Skeletal muscle tissue (tissue), 3 donors: ENCODE measurements at regions not wholly inside any gene's neighbourhood (a gene's known extent, or its start where the extent isn't known, plus 50 kb on each side); places are given as distances from the start of the nearest gene placed in this dataset.

ENCODE experiments used
- H3K27ac ChIP-seq: one replicate; pipeline ENCODE4 v1.7.0; 2013; ENCODE audit warnings: mild to moderate bottlenecking, low read depth, low read length, inconsistent platforms
- H3K27me3 ChIP-seq, 3 donors: one replicate each; pipeline ENCODE4 v1.7.0; 2013; ENCODE audit warnings: low read length in 3 of 3; ENCODE audit not compliant: control insufficient read depth in 3 of 3, insufficient read depth in 3 of 3
- H3K36me3 ChIP-seq, 3 donors: one replicate each; pipeline ENCODE4 v1.7.0; 2013; ENCODE audit warnings: low read length in 3 of 3; ENCODE audit not compliant: control insufficient read depth in 3 of 3, insufficient read depth in 3 of 3
- H3K4me1 ChIP-seq, 3 donors: one replicate each; pipeline ENCODE4 v1.7.0; 2013; ENCODE audit warnings: low read length in 3 of 3, mild to moderate bottlenecking in 3 of 3; ENCODE audit not compliant: control insufficient read depth in 3 of 3, insufficient read depth in 3 of 3
- H3K4me3 ChIP-seq, 3 donors: one replicate each; pipeline ENCODE4 v1.7.0; 2013; ENCODE audit warnings: low read length in 3 of 3
- H3K9ac ChIP-seq, 3 donors: one replicate each; pipeline ENCODE4 v1.7.0; 2013; ENCODE audit warnings: low read length in 3 of 3, mild to moderate bottlenecking in 3 of 3, moderate library complexity in 2 of 3, low read depth in 1 of 3
- H3K9me3 ChIP-seq, 3 donors: one replicate each; pipeline ENCODE4 v1.7.0; 2013; ENCODE audit warnings: low read length in 3 of 3; ENCODE audit not compliant: control insufficient read depth in 3 of 3
- donor health status: Osteomylitis.

DNA sequence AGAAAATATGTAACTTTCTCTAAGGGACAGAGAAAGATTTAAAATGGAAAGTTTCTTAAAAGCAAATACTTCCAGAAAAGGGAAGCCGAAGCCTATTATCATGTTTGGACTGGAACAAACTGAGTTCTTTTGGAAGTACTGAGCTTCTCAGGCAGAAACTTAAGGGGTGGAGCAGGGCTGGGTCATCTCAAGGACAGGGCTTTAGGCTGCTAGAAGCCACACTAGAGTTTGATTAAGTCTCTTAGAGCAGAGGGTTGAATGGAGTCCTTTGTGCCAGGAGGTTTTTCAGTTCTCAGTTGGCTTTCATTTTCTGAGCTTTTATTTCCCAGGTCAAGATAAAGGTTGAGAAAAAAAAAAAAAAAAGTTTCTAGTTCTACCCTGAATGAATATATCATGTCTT is 432.7 kb downstream of the SLITRK5 start:
- no peaks in the 10 kb centered on the region for H3K9me3 ChIP-seq
- H3K9ac ChIP-seq = no peak overlapping the region
- no peak overlapping the region for H3K27ac ChIP-seq
- no peak overlapping the region for H3K4me3 ChIP-seq
- H3K27me3 ChIP-seq = no peaks in the 10 kb centered on the region
- no peaks in the 10 kb centered on the region for H3K36me3 ChIP-seq
- no peaks in the 10 kb centered on the region for H3K4me1 ChIP-seq

DNA sequence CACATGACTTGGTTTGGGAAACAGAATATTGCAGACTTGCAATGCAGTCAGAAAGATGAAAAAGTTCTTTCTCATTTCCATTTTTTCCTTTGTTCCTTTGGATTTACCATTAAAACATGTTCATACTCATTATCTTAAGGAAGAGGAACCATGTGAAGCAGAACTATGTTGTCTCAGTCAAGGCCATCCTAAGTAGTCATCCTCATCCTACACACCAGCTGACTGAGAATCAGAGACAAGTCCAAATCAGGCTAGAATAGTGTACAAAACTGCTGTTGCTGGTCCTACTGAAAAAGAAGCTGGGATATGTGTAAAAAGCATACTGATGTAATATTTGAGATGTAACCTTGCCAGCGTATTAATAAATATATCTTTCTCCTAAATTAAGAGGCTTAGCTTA is 433.4 kb downstream of the SLITRK5 start:
- Histone ChIP-seq H3K4me3 (no peak overlapping the region), H3K27me3 (no peaks in the 10 kb centered on the region), H3K36me3 (no peaks in the 10 kb centered on the region), H3K9me3 (no peaks in the 10 kb centered on the region), H3K4me1 (no peaks in the 10 kb centered on the region), H3K27ac (no peak overlapping the region), H3K9ac (no peak overlapping the region)

DNA sequence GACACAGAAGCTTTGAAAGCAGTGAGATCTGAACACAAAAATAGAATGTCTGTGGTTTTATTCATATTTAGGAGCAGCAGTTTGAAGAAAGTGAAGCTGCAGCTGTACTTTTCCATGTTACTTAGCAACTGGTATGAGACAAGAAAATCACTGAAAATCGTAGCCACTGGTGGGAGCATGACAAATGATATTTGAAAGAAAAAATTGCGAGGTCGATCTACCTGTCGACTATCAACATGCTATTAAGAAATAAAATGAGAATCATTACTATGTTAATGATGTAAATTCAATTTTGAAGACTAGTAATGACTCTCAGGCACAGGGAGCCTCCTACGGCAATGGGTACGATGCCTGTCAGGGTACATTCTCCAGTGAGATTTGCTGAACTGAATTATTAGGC is 436.4 kb downstream of the SLITRK5 start:
- Histone ChIP-seq H3K4me1 (no peaks in the 10 kb centered on the region), H3K27ac (no peak overlapping the region), H3K9ac (no peak overlapping the region), H3K4me3 (no peak overlapping the region), H3K36me3 (no peaks in the 10 kb centered on the region), H3K27me3 (no peaks in the 10 kb centered on the region), H3K9me3 (no peaks in the 10 kb centered on the region)

DNA sequence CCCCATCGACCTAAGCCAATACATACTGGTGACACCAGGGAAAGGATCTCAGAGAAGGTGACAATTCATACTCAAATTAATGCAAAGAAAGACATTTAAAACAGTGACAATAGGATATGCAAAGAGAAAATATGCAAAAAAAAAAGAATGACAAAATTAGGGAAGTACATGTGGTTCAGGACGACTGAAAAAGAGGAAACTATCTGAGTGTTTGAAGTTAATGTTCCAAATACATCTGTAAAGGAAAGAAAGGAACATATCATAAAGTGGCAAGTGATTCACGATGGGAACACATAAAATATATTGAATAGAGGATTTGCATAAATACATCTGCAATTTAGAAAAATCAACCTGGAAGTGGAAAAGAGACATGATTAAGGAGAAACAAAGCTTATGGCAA is 441.4 kb downstream of the SLITRK5 start:
- Histone ChIP-seq H3K36me3 (no peaks in the 10 kb centered on the region), H3K27ac (no peak overlapping the region), H3K27me3 (no peaks in the 10 kb centered on the region), H3K9ac (no peak overlapping the region), H3K9me3 (no peaks in the 10 kb centered on the region), H3K4me3 (no peak overlapping the region), H3K4me1 (no peaks in the 10 kb centered on the region)

- Histone ChIP-seq H3K4me1 (no peaks in the 10 kb centered on the region), H3K4me3 (no peak overlapping the region), H3K27me3 (no peaks in the 10 kb centered on the region), H3K9ac (no peak overlapping the region), H3K9me3 (no peaks in the 10 kb centered on the region), H3K36me3 (no peaks in the 10 kb centered on the region), H3K27ac (no peak overlapping the region)
These were observed 444.8 kb downstream of the SLITRK5 start for GRCh38 chr13:88115976-88116375.

GRCh38 chr13:88118952-88119351 is 447.8 kb downstream of the SLITRK5 start:
- Histone ChIP-seq H3K27me3 (no peaks in the 10 kb centered on the region), H3K36me3 (no peaks in the 10 kb centered on the region), H3K9ac (no peak overlapping the region), H3K4me3 (no peak overlapping the region), H3K4me1 (no peaks in the 10 kb centered on the region), H3K27ac (no peak overlapping the region), H3K9me3 (peaks cover 0 to 3% (median 0%) of the 10 kb centered on the region in 3 donors)

DNA sequence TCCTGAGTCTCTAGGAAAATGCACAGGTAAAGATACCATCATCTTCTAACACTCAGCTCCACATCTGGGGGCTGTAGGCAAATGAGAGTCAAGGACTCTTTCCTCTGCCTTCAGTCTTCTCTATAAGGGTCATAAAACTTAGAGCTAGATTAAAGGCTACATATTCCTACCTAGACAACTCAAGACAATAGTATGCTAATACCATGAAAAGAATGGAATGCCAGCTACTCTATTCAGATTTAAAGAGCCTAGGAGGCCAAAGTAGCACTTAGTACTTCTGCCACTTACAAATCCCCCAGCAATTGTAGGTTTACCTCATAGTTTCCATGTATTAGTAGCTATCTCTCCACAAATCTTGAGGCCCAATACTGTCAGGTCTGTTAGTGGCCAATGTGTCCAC is 453.0 kb downstream of the SLITRK5 start:
- Histone ChIP-seq H3K4me1 (no peaks in the 10 kb centered on the region), H3K9ac (no peak overlapping the region), H3K27ac (no peak overlapping the region), H3K27me3 (no peaks in the 10 kb centered on the region), H3K36me3 (no peaks in the 10 kb centered on the region), H3K4me3 (no peak overlapping the region), H3K9me3 (peaks cover 0 to 3% (median 0%) of the 10 kb centered on the region in 3 donors)

DNA sequence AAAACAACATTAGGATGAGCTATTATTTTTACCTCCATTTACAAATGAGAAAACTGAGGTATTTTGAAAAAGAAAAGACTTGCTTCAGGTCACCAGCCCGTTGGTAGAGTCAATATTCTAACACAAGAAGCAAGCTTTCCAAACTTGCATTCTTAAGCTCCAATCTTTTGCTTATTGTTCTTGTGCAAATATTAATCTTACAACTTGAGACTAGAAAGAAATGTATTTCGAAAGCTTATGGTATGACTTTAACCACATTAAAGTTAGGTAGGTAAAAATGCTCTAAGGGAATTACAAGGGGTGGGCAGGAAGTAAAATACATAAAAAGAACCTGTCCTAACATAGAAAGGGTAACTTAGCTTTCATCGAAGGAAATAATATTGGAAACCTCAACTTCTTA is 453.9 kb downstream of the SLITRK5 start:
- Histone ChIP-seq H3K9me3 (peaks cover 0 to 3% (median 0%) of the 10 kb centered on the region in 3 donors), H3K9ac (no peak overlapping the region), H3K4me1 (no peaks in the 10 kb centered on the region), H3K27me3 (no peaks in the 10 kb centered on the region), H3K4me3 (no peak overlapping the region), H3K36me3 (no peaks in the 10 kb centered on the region), H3K27ac (no peak overlapping the region)

GRCh38 chr13:88136098-88136790 is 465.1 kb downstream of the SLITRK5 start:
- Histone ChIP-seq H3K27ac (no peak overlapping the region), H3K9ac (no peak overlapping the region), H3K4me1 (no peaks in the 10 kb centered on the region), H3K27me3 (no peaks in the 10 kb centered on the region), H3K4me3 (no peak overlapping the region), H3K9me3 (no peaks in the 10 kb centered on the region), H3K36me3 (no peaks in the 10 kb centered on the region)

DNA sequence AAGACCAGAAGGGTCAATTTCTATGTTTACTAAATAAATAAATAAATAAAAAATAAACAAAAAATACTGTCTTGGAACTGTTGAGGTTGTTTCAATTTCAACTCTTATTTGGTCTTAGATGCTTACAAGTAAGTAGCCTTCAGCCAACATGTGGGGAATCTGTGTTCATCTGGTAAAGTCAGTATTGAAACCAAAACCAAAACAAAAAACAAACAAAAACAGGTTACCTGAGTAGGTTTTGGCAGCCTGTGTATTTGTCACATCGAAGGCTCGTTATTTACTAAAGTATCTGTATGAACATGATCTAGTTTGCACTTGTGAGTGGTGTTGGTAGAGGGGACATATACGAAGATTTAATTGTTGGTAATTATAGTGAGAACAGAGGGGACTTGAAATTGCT is 471.5 kb downstream of the SLITRK5 start:
- Histone ChIP-seq H3K9ac (no peak overlapping the region), H3K36me3 (no peaks in the 10 kb centered on the region), H3K4me1 (no peaks in the 10 kb centered on the region), H3K9me3 (no peaks in the 10 kb centered on the region), H3K27me3 (no peaks in the 10 kb centered on the region), H3K27ac (no peak overlapping the region), H3K4me3 (no peak overlapping the region)
